IMR-90 (cell line): ENCODE measurements at regions not wholly inside any gene's neighbourhood (a gene's known extent, or its start where the extent isn't known, plus 50 kb on each side); places are given as distances from the start of the nearest gene placed in this dataset.

Experiments
- CTCF ChIP-seq: conservative IDR thresholded peaks from 2 replicates; pipeline ENCODE4 v1.5.1; 2012; ENCODE audit warnings: mild to moderate bottlenecking, low read depth, low read length, improper control_type of control experiment
- ELK1 ChIP-seq: fragments of 150-350 bp; IDR thresholded peaks from 2 replicates; pipeline ENCODE4 v1.6.1; 2016; ENCODE audit warnings: low read depth, mild to moderate bottlenecking, low read length, moderate library complexity, borderline replicate concordance
- MXI1 ChIP-seq: IDR thresholded peaks from 2 replicates; pipeline ENCODE4 v1.6.1; 2012; ENCODE audit warnings: low read depth, mild to moderate bottlenecking, low read length, moderate library complexity, borderline replicate concordance
- NFE2L2 ChIP-seq: fragments of 150-350 bp; IDR thresholded peaks from 2 replicates; pipeline ENCODE4 v1.6.1; 2016; ENCODE audit warnings: low read depth, mild to moderate bottlenecking, low read length

DNA sequence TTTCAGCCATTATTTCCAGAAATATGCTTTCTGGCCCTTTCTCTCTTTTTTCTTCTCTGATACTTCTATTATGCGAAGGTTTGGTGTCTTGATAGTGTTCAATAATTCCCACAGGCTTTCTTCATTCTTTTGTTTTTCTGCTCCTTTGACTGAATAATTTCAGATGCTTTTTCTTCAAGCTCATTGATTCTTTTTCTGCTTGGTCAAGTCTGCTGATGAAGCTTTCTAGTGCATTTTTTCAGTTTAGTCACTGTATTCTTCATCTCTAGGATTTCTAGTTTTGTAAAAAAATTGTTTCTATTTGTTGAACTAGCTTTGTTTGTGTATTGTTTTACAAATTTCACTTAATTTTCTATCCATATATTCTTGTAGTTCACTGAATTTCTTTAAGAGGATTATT, 304.0 kb upstream of the TARS1 start:
- no peak for TF ChIP-seq CTCF
- no peak for TF ChIP-seq ELK1
- TF ChIP-seq MXI1: no peak
- no peak for TF ChIP-seq NFE2L2
